22Rv1 (cell line): ENCODE measurements at regions not wholly inside any gene's neighbourhood (a gene's known extent, or its start where the extent isn't known, plus 50 kb on each side); places are given as distances from the start of the nearest gene placed in this dataset.
"Not testable (repeated sequence)": the region's sequence is repeated elsewhere in the genome, so short reads cannot be mapped to it uniquely, and the experiment has no call there.

ENCODE experiments used
- H3K27ac ChIP-seq: fragments of 450-650 bp; 2 replicates; pipeline ENCODE4 v1.5.1; 2017
- ZFX ChIP-seq: fragments of 450-650 bp; IDR thresholded peaks from 2 replicates; pipeline ENCODE4 v1.6.1; 2017; ENCODE audit warnings: antibody characterized with exemption, borderline replicate concordance
- TF ChIP-seq, protein P1 (sequence below): fragments of 450-650 bp; IDR thresholded peaks from 2 replicates; pipeline ENCODE4 v1.5.1; 2017; ENCODE audit warnings: mild to moderate bottlenecking

DNA sequence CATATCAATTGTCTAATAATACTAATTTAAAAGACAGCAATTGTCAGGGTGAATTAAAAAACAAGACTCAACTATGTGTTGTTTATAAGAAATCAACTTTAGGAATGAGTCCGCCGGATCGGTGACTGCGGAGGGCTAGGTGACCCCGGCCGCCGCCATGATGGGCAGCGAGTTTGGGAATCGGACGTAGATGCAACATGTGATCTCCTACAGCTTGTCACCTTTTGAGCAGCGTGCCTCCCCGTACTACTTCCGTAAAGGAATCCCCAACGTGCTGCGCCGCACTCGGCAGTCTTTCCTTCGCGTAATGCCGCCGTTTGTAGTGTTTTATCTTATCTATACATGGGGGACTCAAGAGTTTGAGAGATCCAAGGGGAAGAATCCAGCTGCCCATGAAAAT, 742.5 kb upstream of the PABPC4L start:
- TF ChIP-seq, protein P1, sequence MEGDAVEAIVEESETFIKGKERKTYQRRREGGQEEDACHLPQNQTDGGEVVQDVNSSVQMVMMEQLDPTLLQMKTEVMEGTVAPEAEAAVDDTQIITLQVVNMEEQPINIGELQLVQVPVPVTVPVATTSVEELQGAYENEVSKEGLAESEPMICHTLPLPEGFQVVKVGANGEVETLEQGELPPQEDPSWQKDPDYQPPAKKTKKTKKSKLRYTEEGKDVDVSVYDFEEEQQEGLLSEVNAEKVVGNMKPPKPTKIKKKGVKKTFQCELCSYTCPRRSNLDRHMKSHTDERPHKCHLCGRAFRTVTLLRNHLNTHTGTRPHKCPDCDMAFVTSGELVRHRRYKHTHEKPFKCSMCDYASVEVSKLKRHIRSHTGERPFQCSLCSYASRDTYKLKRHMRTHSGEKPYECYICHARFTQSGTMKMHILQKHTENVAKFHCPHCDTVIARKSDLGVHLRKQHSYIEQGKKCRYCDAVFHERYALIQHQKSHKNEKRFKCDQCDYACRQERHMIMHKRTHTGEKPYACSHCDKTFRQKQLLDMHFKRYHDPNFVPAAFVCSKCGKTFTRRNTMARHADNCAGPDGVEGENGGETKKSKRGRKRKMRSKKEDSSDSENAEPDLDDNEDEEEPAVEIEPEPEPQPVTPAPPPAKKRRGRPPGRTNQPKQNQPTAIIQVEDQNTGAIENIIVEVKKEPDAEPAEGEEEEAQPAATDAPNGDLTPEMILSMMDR: no peak
- TF ChIP-seq ZFX: no peak
- H3K27ac ChIP-seq: no peak overlapping the region

DNA sequence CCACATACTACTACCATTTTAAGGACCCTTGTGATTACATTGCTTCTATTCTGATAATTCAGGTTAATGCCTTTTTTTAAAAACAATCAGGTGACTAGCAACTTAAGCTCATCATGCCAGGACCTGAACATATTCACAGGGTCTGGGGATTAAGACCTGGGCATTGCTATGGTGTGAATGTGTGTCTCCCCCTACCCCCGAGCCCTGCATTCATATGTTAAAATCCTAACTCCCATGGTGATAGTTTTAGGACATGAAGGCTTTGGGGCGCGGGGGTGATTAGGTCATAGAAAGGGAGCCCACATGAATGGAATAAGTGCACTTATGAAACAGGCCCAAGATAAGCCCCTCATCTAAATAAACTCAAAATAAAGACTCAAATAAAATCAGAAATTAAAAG, 734.4 kb upstream of the PABPC4L start:
- TF ChIP-seq ZFX: no peak
- TF ChIP-seq, protein P1: no peak
- no peak overlapping the region for H3K27ac ChIP-seq

DNA sequence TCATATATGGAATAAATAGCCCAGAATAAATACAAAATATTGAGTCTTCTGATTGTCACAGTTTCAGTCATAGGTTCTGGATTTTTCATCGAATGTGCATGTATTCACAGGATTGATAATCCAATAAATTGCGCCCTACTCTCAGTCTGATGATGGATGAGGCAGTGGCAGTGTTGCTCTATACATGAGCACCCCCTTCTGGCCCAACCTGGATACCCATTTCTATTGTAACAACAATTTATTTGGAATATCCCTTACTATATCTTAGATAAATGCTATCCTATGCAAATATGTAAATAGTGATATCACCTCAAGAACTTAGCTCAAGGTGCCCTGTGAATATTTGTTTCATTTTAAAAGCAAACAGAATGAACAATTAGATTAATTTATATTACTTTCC, 733.7 kb upstream of the PABPC4L start:
- TF ChIP-seq, protein P1: peak; percentile 81
- no peak for TF ChIP-seq ZFX
- no peak overlapping the region for H3K27ac ChIP-seq

DNA sequence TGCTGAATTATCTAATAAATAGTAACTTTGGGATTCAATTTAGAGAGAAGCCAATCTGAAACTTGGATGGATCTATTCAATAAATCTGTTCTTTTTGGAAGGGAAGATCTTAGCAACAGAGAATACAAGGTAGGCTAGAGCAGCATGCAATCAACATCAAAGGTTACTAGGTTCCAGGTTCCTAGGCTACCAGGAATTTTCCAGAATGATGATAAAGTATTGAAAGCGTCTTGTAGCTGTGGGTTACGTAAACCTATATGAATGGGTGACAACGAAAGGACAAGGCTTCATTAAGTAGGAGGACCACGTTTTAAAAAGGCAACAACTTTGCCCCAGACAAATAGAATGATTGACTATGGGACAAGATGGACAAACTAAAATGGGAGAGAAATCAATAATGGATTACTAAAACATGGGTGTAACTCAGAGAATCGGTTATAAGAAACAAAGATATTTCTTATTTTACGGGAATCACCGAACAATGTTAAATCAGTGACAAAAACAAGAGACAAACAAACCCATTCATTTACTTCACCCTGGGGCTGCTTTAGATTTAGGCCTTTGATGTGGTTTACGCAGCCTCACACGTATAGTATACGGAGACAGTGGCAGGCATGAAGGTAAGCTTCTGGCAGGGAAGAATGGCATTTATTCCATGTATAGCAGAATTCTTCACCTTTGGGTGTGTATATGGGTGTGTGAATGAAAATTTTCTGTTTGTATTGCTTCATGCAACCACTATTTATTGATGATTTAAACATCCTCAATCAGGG, 732.6 kb upstream of the PABPC4L start:
- no peak overlapping the region for H3K27ac ChIP-seq
- no peak for TF ChIP-seq ZFX
- TF ChIP-seq, protein P1: no peak

DNA sequence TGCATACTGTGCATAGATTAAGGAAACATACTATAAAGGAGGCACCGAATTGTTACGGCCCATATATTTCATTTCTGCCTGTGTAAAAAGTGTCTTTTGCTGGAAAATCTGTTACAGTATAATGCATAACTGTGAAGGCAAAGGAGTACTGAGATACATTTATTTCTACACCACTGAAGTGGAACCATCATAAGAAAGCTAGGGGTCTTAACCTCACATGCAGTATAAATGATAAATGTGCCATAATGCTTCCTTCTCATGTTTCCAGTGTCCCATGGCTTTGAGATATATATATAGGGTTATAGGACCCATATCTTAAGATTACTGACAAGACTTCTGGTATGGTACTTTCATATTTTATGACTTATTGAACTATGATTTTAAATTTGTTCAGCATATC, 713.8 kb upstream of the PABPC4L start:
- H3K27ac ChIP-seq: no peak overlapping the region
- TF ChIP-seq ZFX: no peak
- TF ChIP-seq, protein P1: no peak

DNA sequence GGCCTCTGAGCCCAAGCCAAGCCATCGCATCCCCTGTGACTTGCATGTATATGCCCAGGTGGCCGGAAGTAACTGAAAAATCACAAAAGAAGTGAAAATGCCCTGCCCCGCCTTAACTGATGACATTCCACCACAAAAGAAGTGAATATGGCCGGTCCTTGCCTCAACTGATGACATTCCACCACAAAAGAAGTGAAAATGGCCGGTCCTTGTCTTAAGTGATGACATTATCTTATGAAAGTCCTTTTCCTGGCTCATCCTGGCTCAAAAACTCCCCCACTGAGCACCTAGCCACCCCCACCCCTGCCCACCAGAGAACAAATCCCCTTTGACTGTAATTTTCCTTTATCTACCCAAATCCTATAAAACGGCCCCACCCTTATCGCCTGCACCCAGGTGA, 712.7 kb upstream of the PABPC4L start:
- H3K27ac ChIP-seq: not testable (repeated sequence)

DNA sequence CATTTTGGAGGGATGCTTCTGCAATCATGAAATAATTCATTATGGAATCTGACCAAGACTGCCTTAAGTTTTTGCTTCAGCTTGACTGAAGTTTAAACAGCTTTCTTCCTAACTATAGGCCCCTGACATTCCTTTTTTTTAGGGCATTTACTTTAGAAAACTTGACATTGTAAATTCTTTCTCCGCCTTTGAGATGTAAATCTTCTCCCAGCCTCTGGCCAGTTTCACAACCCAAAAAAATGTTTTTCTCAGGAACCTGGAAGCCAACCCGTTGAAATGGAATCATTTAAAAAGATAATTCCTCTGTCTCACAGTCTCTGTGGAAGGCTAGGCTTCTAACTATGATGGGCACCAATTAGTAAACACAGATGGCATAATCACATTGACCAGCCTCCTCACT, 710.4 kb upstream of the PABPC4L start:
- no peak for TF ChIP-seq ZFX
- TF ChIP-seq, protein P1: no peak
- H3K27ac ChIP-seq: no peak overlapping the region
